T-cell (primary cell): ENCODE measurements at regions not wholly inside any gene's neighbourhood (a gene's known extent, or its start where the extent isn't known, plus 50 kb on each side); places are given as distances from the start of the nearest gene placed in this dataset.

Experiments
- ATAC-seq, 4 experiments: fragments of 200-7000 bp in 3 of 4; fragments of 150-1000 bp in 1 of 4; cut with Tn5 transposase; replicated peaks in 1 of 4; 1 replicate in 3 of 4; 2 replicates in 1 of 4; pipeline ENCODE4 v1.10.0; 2021; ENCODE audit warnings: moderate library complexity in 3 of 4, mild to moderate bottlenecking in 2 of 4, moderate number of reproducible peaks in 1 of 4
- CTCF ChIA-PET, 2 donors: fragments of 300-600 bp; sonication (Branson Sonifier 250); formaldehyde crosslinking; loops; one replicate each; lab custom pipeline; 2022; ENCODE audit warnings: antibody characterized with exemption in 2 of 2; lab: Charles Lee
- POLR2A ChIA-PET, 2 donors: fragments of 300-600 bp; sonication (Branson Sonifier 250); formaldehyde crosslinking; loops; one replicate each; lab custom pipeline; 2022; ENCODE audit warnings: antibody characterized with exemption in 2 of 2; lab: Charles Lee
- DNase-seq, 35 experiments: peaks; one replicate each; pipeline versions ENCODE4 v3.0.0 to v3.0.0-alpha.2; 2013 to 2023
- H3K27ac ChIP-seq: one replicate; pipeline ENCODE4 v1.5.1; 2013; ENCODE audit warnings: low read length
- H3K27me3 ChIP-seq, 2 experiments: replicated peaks in 1 of 2; 1 replicate in 1 of 2; 2 replicates in 1 of 2; pipeline versions ENCODE4 v1.6.1 to v1.7.0; 2013; ENCODE audit warnings: low read length in 1 of 2, mixed read lengths in 1 of 2; ENCODE audit not compliant: control insufficient read depth in 2 of 2, insufficient read depth in 2 of 2; ENCODE audit errors: extremely low read depth in 1 of 2
- H3K36me3 ChIP-seq, 2 donors: 1 replicate in 1 of 2; 2 replicates in 1 of 2; pipeline versions ENCODE4 v1.6.1 to v1.7.0; 2013; ENCODE audit warnings: low read length in 1 of 2; ENCODE audit not compliant: control insufficient read depth in 2 of 2, insufficient read depth in 1 of 2; ENCODE audit errors: extremely low read depth in 1 of 2
- H3K4me1 ChIP-seq, 2 experiments: 1 replicate in 1 of 2; 2 replicates in 1 of 2; pipeline versions ENCODE4 v1.6.1 to v1.7.0; 2013; ENCODE audit warnings: low read length in 2 of 2, mixed read lengths in 1 of 2; ENCODE audit not compliant: insufficient read depth in 2 of 2, control insufficient read depth in 1 of 2; ENCODE audit errors: extremely low read depth in 1 of 2
- H3K4me3 ChIP-seq, 2 donors: 1 replicate in 1 of 2; 2 replicates in 1 of 2; pipeline versions ENCODE4 v1.5.1 to v1.7.0; 2013; ENCODE audit warnings: mild to moderate bottlenecking in 2 of 2, low read length in 1 of 2, moderate library complexity in 1 of 2; ENCODE audit not compliant: control insufficient read depth in 1 of 2; ENCODE audit errors: extremely low read depth in 1 of 2
- H3K9me3 ChIP-seq: 2 replicates; pipeline ENCODE4 v1.7.0; 2013
- H3K27ac Mint-ChIP-seq, 2 donors: one replicate each; pipeline ENCODE4 v1.8.0; 2020 to 2021; ENCODE audit warnings: mild to moderate bottlenecking in 2 of 2, mixed read lengths in 2 of 2
- H3K27me3 Mint-ChIP-seq, 2 donors: one replicate each; pipeline ENCODE4 v1.8.0; 2021 to 2022; ENCODE audit warnings: mixed read lengths in 2 of 2
- H3K36me3 Mint-ChIP-seq: one replicate; pipeline ENCODE4 v1.8.0; 2021; ENCODE audit warnings: mixed read lengths
- H3K4me1 Mint-ChIP-seq, 3 donors: one replicate each; pipeline ENCODE4 v1.8.0; 2020 to 2022; ENCODE audit warnings: mixed read lengths in 3 of 3, mild to moderate bottlenecking in 1 of 3
- H3K4me3 Mint-ChIP-seq, 3 donors: one replicate each; pipeline ENCODE4 v1.8.0; 2020 to 2022; ENCODE audit warnings: mild to moderate bottlenecking in 3 of 3, mixed read lengths in 3 of 3, moderate library complexity in 3 of 3
- H3K9me3 Mint-ChIP-seq, 3 donors: one replicate each; pipeline ENCODE4 v1.8.0; 2020 to 2022; ENCODE audit warnings: mixed read lengths in 3 of 3
- WGBS: methylation state at CpG from one replicate; pipeline ENCODE4 v1.1.5; 2013; ENCODE audit warnings: missing lambda C conversion rate; ENCODE audit not compliant: insufficient coverage; 5-methylcytosine and 5-hydroxymethylcytosine counted together

- peak overlapping the region in 1 of 2 donors; percentile 65 for H3K27ac Mint-ChIP-seq
- Histone ChIP-seq H3K27ac (peak overlapping the region; percentile 92), H3K36me3 (no peaks in the 10 kb centered on the region), H3K4me3 (no peak overlapping the region), H3K27me3 (no peaks in the 10 kb centered on the region), H3K9me3 (no peaks in the 10 kb centered on the region), H3K4me1 (peaks cover 14 to 36% of the 10 kb centered on the region in 2 experiments)
- no CpG with 5 or more reads among the region's 2 CpGs for WGBS
- no peaks in the 10 kb centered on the region for H3K27me3 Mint-ChIP-seq
- H3K36me3 Mint-ChIP-seq, result no peaks in the 10 kb centered on the region
- H3K4me3 Mint-ChIP-seq, result peak overlapping the region in 1 of 3 donors; percentile 41
- CTCF ChIA-PET, result interaction anchor here (0.6 to 1.8 kb wide), 5 partner anchors 71 to 487 kb away, joined by 3 to 9 read pairs (median 4); partner anchors contain the start of gene GALNT4 (in 1 of the 2)
- no peaks in the 10 kb centered on the region for H3K9me3 Mint-ChIP-seq
- DNase-seq, result peak in 3 of 35 experiments; percentile 4 to 45 (median 18)
- peaks cover 45 to 58% (median 50%) of the 10 kb centered on the region in 3 donors for H3K4me1 Mint-ChIP-seq
- POLR2A ChIA-PET, result interaction anchor here (0.6 to 3.3 kb wide), 7 partner anchors 10 to 247 kb away, joined by 3 to 35 read pairs (median 4); partner anchors contain the start of gene ATP2B1 (in 1 of the 2)
- peak in 1 of 4 experiments; percentile 23 for ATAC-seq
Measured at GRCh38 chr12:89951050-89951693, 242.5 kb upstream of the ATP2B1 start.

GRCh38 chr12:89950421-89950820 lies 241.8 kb upstream of the ATP2B1 start:
- 60% methylated on average over 1 of the region's 1 CpG for WGBS
- peak overlapping the region; percentile 61 to 81 for H3K27ac Mint-ChIP-seq
- POLR2A ChIA-PET, result interaction anchor here (0.7 to 3.3 kb wide), 10 partner anchors 10 to 246 kb away, joined by 3 to 35 read pairs (median 3); partner anchors contain the start of gene ATP2B1 (in 1 of the 2)
- Histone ChIP-seq H3K4me3 (no peak overlapping the region), H3K27me3 (no peaks in the 10 kb centered on the region), H3K36me3 (no peaks in the 10 kb centered on the region), H3K4me1 (peaks cover 14 to 36% of the 10 kb centered on the region in 2 experiments), H3K9me3 (no peaks in the 10 kb centered on the region), H3K27ac (peak overlapping the region; percentile 92)
- CTCF ChIA-PET, result interaction anchor here (0.5 to 1.8 kb wide), 8 partner anchors 9 to 701 kb away, joined by 3 to 9 read pairs (median 3); no protein-coding TSS in a partner anchor
- peak overlapping the region; percentile 18 to 41 (median 34) for H3K4me3 Mint-ChIP-seq
- H3K27me3 Mint-ChIP-seq, result no peaks in the 10 kb centered on the region
- no peaks in the 10 kb centered on the region for H3K9me3 Mint-ChIP-seq
- DNase-seq (peak in 9 of 35 experiments; percentile 2 to 53 (median 8)), ATAC-seq (peak in 2 of 4 experiments; percentile 13 to 33)
- H3K36me3 Mint-ChIP-seq, result no peaks in the 10 kb centered on the region
- H3K4me1 Mint-ChIP-seq, result peaks cover 50 to 64% (median 50%) of the 10 kb centered on the region in 3 donors

- DNase-seq (peak in 32 of 35 experiments; percentile 17 to 91 (median 56)), ATAC-seq (peak; percentile 81 to 97 (median 84))
- Mint-ChIP-seq H3K4me1 (peaks cover 50 to 69% (median 50%) of the 10 kb centered on the region in 3 donors), H3K27ac (peak overlapping the region; percentile 81 to 87), H3K27me3 (no peaks in the 10 kb centered on the region), H3K36me3 (no peaks in the 10 kb centered on the region), H3K4me3 (peak overlapping the region; percentile 18 to 41 (median 34)), H3K9me3 (no peaks in the 10 kb centered on the region)
- ChIA-PET POLR2A (interaction anchor here (0.6 to 3.3 kb wide), 12 partner anchors 10 to 317 kb away, joined by 3 to 35 read pairs (median 3); partner anchors contain the start of gene ATP2B1 (in 1 of the 2)), CTCF (interaction anchor here (0.5 to 1.8 kb wide), 11 partner anchors 8 to 700 kb away, joined by 3 to 9 read pairs (median 3); no protein-coding TSS in a partner anchor)
- Histone ChIP-seq H3K27me3 (no peaks in the 10 kb centered on the region), H3K4me1 (peaks cover 14 to 36% of the 10 kb centered on the region in 2 experiments), H3K4me3 (no peak overlapping the region), H3K36me3 (no peaks in the 10 kb centered on the region), H3K27ac (peak overlapping the region; percentile 92), H3K9me3 (no peaks in the 10 kb centered on the region)
- WGBS, result no CpG with 5 or more reads among the region's 4 CpGs
Measured at GRCh38 chr12:89949457-89950195, 241.0 kb upstream of the ATP2B1 start.

- peak overlapping the region; percentile 92 for H3K27ac ChIP-seq
- peaks cover 14 to 36% of the 10 kb centered on the region in 2 experiments for H3K4me1 ChIP-seq
- DNase-seq (peak in 1 of 35 experiments; percentile 27), ATAC-seq (no peak)
- POLR2A ChIA-PET, result interaction anchor here in 1 of 2 donors (0.6 to 3.3 kb wide), 4 partner anchors 12 to 125 kb away, joined by 3 to 35 read pairs (median 6); no protein-coding TSS in a partner anchor
- Mint-ChIP-seq H3K9me3 (no peaks in the 10 kb centered on the region), H3K36me3 (no peaks in the 10 kb centered on the region), H3K27me3 (no peaks in the 10 kb centered on the region), H3K27ac (peak overlapping the region; percentile 80 to 87), H3K4me3 (peak overlapping the region in 1 of 3 donors; percentile 22), H3K4me1 (peaks cover 50 to 78% (median 55%) of the 10 kb centered on the region in 3 donors)
- no peaks in the 10 kb centered on the region for H3K36me3 ChIP-seq
- CTCF ChIA-PET, result interaction anchor here (1.0 to 1.3 kb wide), 3 partner anchors 53 to 154 kb away, joined by 3 to 4 read pairs (median 3); no protein-coding TSS in a partner anchor
- H3K9me3 ChIP-seq, result no peaks in the 10 kb centered on the region
- no peak overlapping the region for H3K4me3 ChIP-seq
- no CpG with 5 or more reads among the region's 1 CpG for WGBS
- H3K27me3 ChIP-seq, result no peaks in the 10 kb centered on the region
Measured at GRCh38 chr12:89948271-89949175, 239.9 kb upstream of the ATP2B1 start.

GRCh38 chr12:89947437-89948270 lies 239.0 kb upstream of the ATP2B1 start:
- WGBS, result 100% methylated on average over 1 of the region's 5 CpGs
- H3K4me3 Mint-ChIP-seq, result no peak overlapping the region
- Histone ChIP-seq H3K27me3 (no peaks in the 10 kb centered on the region), H3K4me3 (no peak overlapping the region), H3K27ac (peak overlapping the region; percentile 92), H3K9me3 (no peaks in the 10 kb centered on the region), H3K36me3 (no peaks in the 10 kb centered on the region), H3K4me1 (peaks cover 18 to 37% of the 10 kb centered on the region in 2 experiments)
- CTCF ChIA-PET, result interaction anchor here (1.0 to 1.3 kb wide), 2 partner anchors 52 to 83 kb away, joined by 3 read pairs; no protein-coding TSS in a partner anchor
- POLR2A ChIA-PET, result interaction anchor here in 1 of 2 donors (0.6 to 3.3 kb wide), 4 partner anchors 21 to 124 kb away, joined by 3 to 35 read pairs (median 6); no protein-coding TSS in a partner anchor
- peak overlapping the region; percentile 80 to 87 for H3K27ac Mint-ChIP-seq
- H3K9me3 Mint-ChIP-seq, result no peaks in the 10 kb centered on the region
- ATAC-seq (no peak), DNase-seq (peak in 1 of 35 experiments; percentile 25)
- no peaks in the 10 kb centered on the region for H3K27me3 Mint-ChIP-seq
- peaks cover 50 to 85% (median 61%) of the 10 kb centered on the region in 3 donors for H3K4me1 Mint-ChIP-seq
- no peaks in the 10 kb centered on the region for H3K36me3 Mint-ChIP-seq
